H1 (cell line): ENCODE measurements at regions not wholly inside any gene's neighbourhood (a gene's known extent, or its start where the extent isn't known, plus 50 kb on each side); places are given as distances from the start of the nearest gene placed in this dataset.

Experiments
- CTCF ChIA-PET: fragments of 300-600 bp; sonication (Branson Sonifier 250); formaldehyde crosslinking; loops from one replicate; lab custom pipeline; 2021; ENCODE audit not compliant: partially characterized antibody; lab: Charles Lee
- POLR2A ChIA-PET: fragments of 300-600 bp; sonication (Branson Sonifier 250); formaldehyde crosslinking; loops from one replicate; lab custom pipeline; 2021; ENCODE audit warnings: inconsistent platforms; ENCODE audit not compliant: partially characterized antibody; lab: Charles Lee
- DNase-seq, 2 experiments: peaks; one replicate each; pipeline versions ENCODE4 v3.0.0 to v3.0.0-alpha.2; 2010 to 2022; ENCODE audit warnings: low spot score in 2 of 2, low read depth in 1 of 2, mixed read lengths in 1 of 2
- FAIRE-seq: peaks from 2 replicates; lab custom pipeline; 2011; peaks lifted over from hg19 to GRCh38; lab: Jason Lieb, UNC
- H2AFZ ChIP-seq: 2 replicates; pipeline ENCODE4 v1.8.1; 2012; ENCODE audit warnings: low read length, inconsistent platforms
- H2AK5ac ChIP-seq: 2 replicates; pipeline ENCODE4 v1.6.1; 2013; ENCODE audit warnings: low read depth, low read length
- H2BK120ac ChIP-seq: replicated peaks from 2 replicates; pipeline ENCODE3; 2013; ENCODE audit warnings: low read depth, low read length, inconsistent platforms
- H2BK12ac ChIP-seq: 2 replicates; pipeline ENCODE4 v1.6.1; 2013; ENCODE audit warnings: low read depth, low read length
- H2BK15ac ChIP-seq: 2 replicates; pipeline ENCODE4 v1.6.1; 2013; ENCODE audit warnings: low read length
- H2BK20ac ChIP-seq: 2 replicates; pipeline ENCODE4 v1.6.1; 2013; ENCODE audit warnings: low read length
- H2BK5ac ChIP-seq: 2 replicates; pipeline ENCODE4 v1.6.1; 2013; ENCODE audit warnings: low read depth, low read length
- H3K14ac ChIP-seq: 2 replicates; pipeline ENCODE4 v1.6.1; 2013; ENCODE audit warnings: inconsistent platforms; ENCODE audit not compliant: insufficient read length
- H3K18ac ChIP-seq: 2 replicates; pipeline ENCODE4 v1.6.1; 2013; ENCODE audit warnings: low read length; ENCODE audit errors: extremely low read depth
- H3K23ac ChIP-seq: 2 replicates; pipeline ENCODE4 v1.6.1; 2013; ENCODE audit warnings: inconsistent platforms; ENCODE audit not compliant: insufficient read length
- H3K23me2 ChIP-seq: 2 replicates; pipeline ENCODE4 v1.6.1; 2013; ENCODE audit warnings: low read depth, low read length
- H3K27ac ChIP-seq: 2 replicates; pipeline ENCODE4 v1.6.1; 2011; ENCODE audit warnings: low read depth, low read length, inconsistent platforms
- H3K27me3 ChIP-seq, 4 experiments: replicated peaks in 1 of 4; 1 replicate in 1 of 4; 2 replicates in 3 of 4; pipeline versions ENCODE4 v1.6.1 to v1.8.1; 2011 to 2013; ENCODE audit warnings: low read length in 3 of 4, mild to moderate bottlenecking in 3 of 4, inconsistent platforms in 2 of 4, mixed read lengths in 2 of 4, moderate library complexity in 1 of 4; ENCODE audit not compliant: control insufficient read depth in 3 of 4, insufficient read depth in 3 of 4; ENCODE audit errors: extremely low read depth in 1 of 4
- H3K36me3 ChIP-seq, 4 experiments: 2 replicates each; pipeline versions ENCODE4 v1.6.1 to v1.8.1; 2011 to 2013; ENCODE audit warnings: mild to moderate bottlenecking in 4 of 4, low read length in 3 of 4, moderate library complexity in 2 of 4, control low read depth in 1 of 4, inconsistent platforms in 1 of 4; ENCODE audit not compliant: insufficient read depth in 4 of 4, control insufficient read depth in 2 of 4
- H3K4ac ChIP-seq: replicated peaks from 2 replicates; pipeline ENCODE3; 2013; ENCODE audit warnings: low read length, low read depth, mixed read lengths, inconsistent platforms; ENCODE audit not compliant: insufficient read length
- H3K4me1 ChIP-seq, 4 experiments: replicated peaks in 1 of 4; 1 replicate in 1 of 4; 2 replicates in 3 of 4; pipeline versions ENCODE4 v1.6.1 to v1.8.1; 2011 to 2013; ENCODE audit warnings: low read length in 3 of 4, inconsistent platforms in 2 of 4, mixed read lengths in 1 of 4; ENCODE audit not compliant: insufficient read depth in 4 of 4, control insufficient read depth in 3 of 4
- H3K4me2 ChIP-seq, 2 experiments: 2 replicates each; pipeline versions ENCODE4 v1.6.1 to v1.8.1; 2011 to 2013; ENCODE audit warnings: low read depth in 2 of 2, low read length in 2 of 2, control low read depth in 1 of 2, inconsistent platforms in 1 of 2, mild to moderate bottlenecking in 1 of 2; ENCODE audit not compliant: insufficient read depth in 1 of 2
- H3K4me3 ChIP-seq, 4 experiments: fragments of 200-600, 300-600 bp in 1 of 4; sonication (generic), shearing (Covaris generic), sonication (Bioruptor Twin) in 1 of 4; 2 replicates each; pipeline versions ENCODE4 v1.5.1 to v1.8.1; 2011 to 2016; ENCODE audit warnings: low read length in 4 of 4, low read depth in 3 of 4, control low read depth in 2 of 4, inconsistent platforms in 2 of 4, mild to moderate bottlenecking in 2 of 4, mixed read lengths in 1 of 4, moderate library complexity in 1 of 4; ENCODE audit not compliant: insufficient read depth in 2 of 4; ENCODE audit errors: extremely low read depth in 1 of 4
- H3K56ac ChIP-seq: replicated peaks from 2 replicates; pipeline ENCODE3; 2013; ENCODE audit warnings: low read depth, mild to moderate bottlenecking, mixed read lengths, low read length, inconsistent platforms; ENCODE audit not compliant: insufficient read length
- H3K79me1 ChIP-seq: 2 replicates; pipeline ENCODE4 v1.6.1; 2013; ENCODE audit warnings: low read depth, low read length, control low read depth
- H3K79me2 ChIP-seq, 2 experiments: 2 replicates each; pipeline versions ENCODE4 v1.6.1 to v1.8.1; 2012 to 2013; ENCODE audit warnings: low read length in 2 of 2, mild to moderate bottlenecking in 2 of 2, inconsistent platforms in 1 of 2; ENCODE audit not compliant: insufficient read depth in 2 of 2, control insufficient read depth in 1 of 2
- H3K9ac ChIP-seq, 4 experiments: replicated peaks in 1 of 4; 1 replicate in 1 of 4; 2 replicates in 3 of 4; pipeline versions ENCODE4 v1.6.1 to v1.8.1; 2011 to 2013; ENCODE audit warnings: low read depth in 3 of 4, low read length in 3 of 4, control low read depth in 2 of 4, mild to moderate bottlenecking in 2 of 4, moderate library complexity in 2 of 4, inconsistent platforms in 1 of 4; ENCODE audit errors: extremely low read depth in 1 of 4
- H3K9me3 ChIP-seq, 2 experiments: 2 replicates each; pipeline versions ENCODE4 v1.6.1 to v1.8.1; 2012 to 2013; ENCODE audit warnings: mild to moderate bottlenecking in 2 of 2, moderate library complexity in 2 of 2, control low read depth in 1 of 2, inconsistent platforms in 1 of 2, low read depth in 1 of 2, low read length in 1 of 2, mixed read lengths in 1 of 2; ENCODE audit not compliant: insufficient read depth in 2 of 2
- H4K20me1 ChIP-seq, 2 experiments: replicated peaks in 1 of 2; 2 replicates each; pipeline versions ENCODE3 to v1.8.1; 2011 to 2013; ENCODE audit warnings: inconsistent platforms in 2 of 2, low read length in 2 of 2, mild to moderate bottlenecking in 1 of 2; ENCODE audit not compliant: insufficient read depth in 2 of 2, control insufficient read depth in 1 of 2
- H4K5ac ChIP-seq: 2 replicates; pipeline ENCODE4 v1.6.1; 2013; ENCODE audit warnings: low read length, low read depth, mixed read lengths, inconsistent platforms; ENCODE audit not compliant: insufficient read length
- H4K8ac ChIP-seq: 2 replicates; pipeline ENCODE4 v1.8.0; 2013; ENCODE audit warnings: mild to moderate bottlenecking, moderate library complexity, low read length, inconsistent platforms; ENCODE audit not compliant: insufficient read depth; ENCODE audit errors: extremely low read depth
- H4K91ac ChIP-seq: replicated peaks from 2 replicates; pipeline ENCODE3; 2013; ENCODE audit warnings: low read length, mixed read lengths, inconsistent platforms; ENCODE audit not compliant: insufficient read length
- WGBS, 2 experiments: shearing (Covaris generic) in 1 of 2; methylation state at CpG; one replicate each; pipeline versions ENCODE4 v1.1.6 to v1.1.7; 2013 to 2015; ENCODE audit warnings: low lambda C conversion rate in 2 of 2, mixed read lengths in 2 of 2, inconsistent platforms in 1 of 2, low coverage in 1 of 2, missing lambda C conversion rate in 1 of 2; ENCODE audit not compliant: insufficient replicate concordance in 2 of 2, insufficient coverage in 1 of 2, insufficient read length in 1 of 2; ENCODE audit errors: extremely low coverage in 1 of 2, missing lambda C conversion rate in 1 of 2; 5-methylcytosine and 5-hydroxymethylcytosine counted together

DNA sequence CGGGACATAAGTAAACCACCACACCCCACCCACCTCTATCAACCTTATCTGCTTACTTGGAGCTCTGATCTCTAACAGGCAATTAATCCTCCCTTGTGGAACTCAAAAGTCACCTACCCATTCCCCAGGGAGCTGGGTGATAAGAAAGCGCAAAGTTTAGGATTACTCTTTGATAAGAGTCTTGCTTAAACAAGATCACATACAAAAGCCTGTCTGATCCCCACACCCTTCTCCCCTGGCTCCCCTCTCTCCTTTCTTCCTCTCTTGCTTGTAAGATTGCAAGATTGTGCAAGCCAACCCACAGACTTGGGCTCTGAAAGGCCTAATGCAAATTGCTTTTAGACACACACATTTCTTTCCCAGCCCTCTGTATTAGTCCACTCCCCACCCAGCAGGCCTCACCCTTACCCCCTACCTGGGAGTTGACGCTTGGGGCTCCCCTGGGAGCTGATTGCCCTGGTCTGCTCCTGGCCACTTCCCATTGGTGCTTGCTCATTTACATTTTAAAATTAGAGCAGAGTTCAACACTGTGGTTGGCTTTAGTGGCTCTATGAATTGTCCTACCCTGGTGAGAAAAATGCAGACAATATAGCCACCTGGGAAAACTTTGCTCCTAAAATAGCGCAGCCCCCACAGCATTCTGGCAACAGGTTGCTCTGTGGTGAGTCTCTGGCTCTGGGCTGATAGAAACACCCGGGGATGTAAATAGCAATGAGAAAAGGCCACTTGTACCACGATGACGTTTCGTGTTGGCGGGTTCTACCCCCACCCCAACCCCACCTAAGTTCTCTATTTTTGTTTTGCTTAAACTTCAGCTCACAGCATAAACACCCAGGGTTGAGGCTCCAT, 58.9 kb upstream of the EPCAM start:
- peak overlapping the region; percentile 71 for H2BK12ac ChIP-seq
- H2BK120ac ChIP-seq = no peak overlapping the region
- H4K91ac ChIP-seq = no peak overlapping the region
- no peak overlapping the region for H3K56ac ChIP-seq
- peak overlapping the region in 1 of 2 experiments; percentile 6; a peak in 2 of 4 replicates for H3K4me2 ChIP-seq
- H3K18ac ChIP-seq = 0 out of 2 replicates have a peak overlapping the region, but pooled peaks have one; percentile 32
- no peak overlapping the region for H3K23ac ChIP-seq
- H2BK15ac ChIP-seq = no peak overlapping the region
- H3K14ac ChIP-seq = no peak overlapping the region
- H3K9me3 ChIP-seq = no peaks in the 10 kb centered on the region
- no peaks in the 10 kb centered on the region for H3K79me1 ChIP-seq
- POLR2A ChIA-PET = no interaction called here
- no peak overlapping the region; a peak in 1 of 7 replicates for H3K9ac ChIP-seq
- H4K5ac ChIP-seq = no peak overlapping the region
- H3K4ac ChIP-seq = no peak overlapping the region
- H3K27ac ChIP-seq = no peak overlapping the region
- no peak overlapping the region for H3K4me3 ChIP-seq
- DNase-seq (no peak), FAIRE-seq (no peak)
- no peak overlapping the region for H2AK5ac ChIP-seq
- no peaks in the 10 kb centered on the region for H3K79me2 ChIP-seq
- no peaks in the 10 kb centered on the region for H3K36me3 ChIP-seq
- H4K8ac ChIP-seq = no peak overlapping the region
- H3K27me3 ChIP-seq = no peaks in the 10 kb centered on the region
- no peaks in the 10 kb centered on the region for H4K20me1 ChIP-seq
- peaks cover 0 to 13% (median 10%) of the 10 kb centered on the region in 4 experiments; a peak in 6 of 7 replicates for H3K4me1 ChIP-seq
- H3K23me2 ChIP-seq = no peaks in the 10 kb centered on the region
- no peak overlapping the region for H2AFZ ChIP-seq
- H2BK5ac ChIP-seq = 0 out of 2 replicates have a peak overlapping the region, but pooled peaks have one; percentile 38
- WGBS, 2 experiments = 77% methylated on average over 9 of the region's 9 CpGs; no CpG with 5 or more reads in 1 of the 2 experiments
- peak overlapping the region; percentile 48 for H2BK20ac ChIP-seq
- CTCF ChIA-PET = interaction anchor here (0.6 to 16.2 kb wide), 7 partner anchors 9 to 457 kb away, joined by 3 to 164 read pairs (median 4); no protein-coding TSS in a partner anchor
